Middle frontal gyrus (tissue), 1 donor: ENCODE measurements at regions not wholly inside any gene's neighbourhood (a gene's known extent, or its start where the extent isn't known, plus 50 kb on each side); places are given as distances from the start of the nearest gene placed in this dataset.

Experiments
- DNase-seq: peaks from one replicate; pipeline ENCODE4 v3.0.0-alpha.2; 2015; ENCODE audit warnings: low spot score; ENCODE audit errors: extremely low spot score

DNA sequence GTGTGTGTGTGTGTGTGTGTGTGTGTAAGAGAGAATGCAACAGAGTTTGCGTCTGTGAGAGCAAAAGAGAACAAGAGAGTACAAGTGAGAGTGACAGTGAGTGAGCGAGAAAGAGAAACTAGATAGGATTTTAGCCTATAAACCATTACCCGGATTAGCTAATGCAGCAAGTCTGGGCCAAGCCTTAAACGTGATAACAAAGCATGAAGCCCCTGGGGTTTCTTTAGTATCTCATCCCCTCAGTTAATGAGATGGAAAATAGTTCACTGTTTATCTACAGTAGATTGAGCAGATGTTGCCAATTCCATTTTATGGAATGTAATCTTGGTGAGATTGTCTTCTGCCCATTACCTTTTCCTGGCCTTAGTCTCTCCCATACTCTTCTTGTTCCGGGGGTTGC lies 114.5 kb downstream of the MAT2B start:
- no peak for DNase-seq

DNA sequence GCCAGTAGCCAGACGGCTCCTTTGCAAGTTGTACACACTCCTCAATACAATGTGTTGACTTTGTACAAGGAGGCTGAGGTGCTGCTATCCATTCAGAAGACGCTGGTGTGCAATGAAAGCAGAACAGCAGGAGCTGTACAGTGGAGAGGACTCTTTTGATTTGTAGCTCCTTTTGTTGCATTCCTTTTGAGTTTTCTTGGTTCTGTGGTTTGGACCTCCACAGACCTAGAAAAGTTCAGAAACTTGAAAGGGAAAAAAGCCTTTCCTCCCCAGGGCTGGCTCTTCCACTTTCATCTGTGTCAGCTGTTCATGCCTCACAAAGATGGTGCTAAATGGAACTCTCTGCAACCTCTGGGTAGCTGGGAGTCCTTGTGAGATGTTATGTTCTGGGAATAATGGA lies 117.4 kb downstream of the MAT2B start:
- DNase-seq: no peak

- DNase-seq: no peak
Observed at GRCh38 chr5:163623524-163623923, 118.1 kb downstream of the MAT2B start.

GRCh38 chr5:163623986-163624385 lies 118.6 kb downstream of the MAT2B start:
- no peak for DNase-seq

- DNase-seq: no peak
Observed at GRCh38 chr5:163624431-163624830, 119.0 kb downstream of the MAT2B start.

DNA sequence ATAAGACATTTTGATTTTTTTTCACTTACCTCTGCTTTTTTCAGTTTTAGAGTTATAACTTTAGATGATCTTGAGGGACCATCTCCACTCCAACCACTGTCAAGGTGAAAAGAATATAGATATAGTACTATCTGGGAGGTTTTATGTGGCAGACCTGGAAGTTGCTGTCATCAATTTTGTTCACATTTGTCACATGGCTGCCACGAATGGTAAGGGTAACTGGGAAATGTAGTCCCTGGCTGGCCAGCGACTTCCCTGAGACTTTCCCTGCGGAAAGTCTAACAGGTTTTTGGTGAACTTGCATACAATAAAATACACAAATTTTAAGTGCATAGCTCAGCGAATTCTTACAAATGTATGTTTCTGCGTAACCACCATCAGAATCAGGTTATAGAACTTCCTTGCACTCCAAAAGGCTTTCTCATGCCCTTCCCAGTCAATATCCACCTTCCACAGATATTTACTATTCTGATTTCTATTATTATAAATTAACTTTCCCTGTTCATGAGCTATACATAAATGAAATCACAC lies 121.5 kb downstream of the MAT2B start:
- no peak for DNase-seq

GRCh38 chr5:163631856-163632255 lies 126.4 kb downstream of the MAT2B start:
- no peak for DNase-seq

DNA sequence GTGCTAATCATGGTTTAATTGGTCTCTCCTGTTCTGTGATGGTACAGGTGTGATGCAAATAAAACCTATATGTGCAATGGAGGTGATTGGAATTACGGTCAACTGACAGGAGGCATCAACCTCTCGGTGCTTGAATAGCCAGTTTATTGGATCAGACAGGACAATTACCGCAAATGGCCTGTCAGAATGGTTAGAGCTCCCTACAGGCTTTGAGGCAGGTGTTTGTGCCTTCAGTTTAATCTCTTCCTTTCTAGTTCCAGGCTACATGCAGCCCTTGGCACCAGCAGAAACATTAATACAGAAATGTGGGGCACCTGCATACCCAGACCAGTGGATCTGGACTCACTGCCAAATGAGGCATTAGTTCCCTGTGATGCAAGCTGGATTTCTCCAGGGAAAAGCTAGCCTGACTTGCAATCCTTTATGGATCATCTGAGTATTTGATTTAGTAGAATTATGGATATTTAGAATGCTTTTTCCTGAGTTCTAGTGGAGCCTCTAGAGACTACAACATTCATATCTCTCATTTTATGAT lies 128.6 kb downstream of the MAT2B start:
- DNase-seq: no peak

DNA sequence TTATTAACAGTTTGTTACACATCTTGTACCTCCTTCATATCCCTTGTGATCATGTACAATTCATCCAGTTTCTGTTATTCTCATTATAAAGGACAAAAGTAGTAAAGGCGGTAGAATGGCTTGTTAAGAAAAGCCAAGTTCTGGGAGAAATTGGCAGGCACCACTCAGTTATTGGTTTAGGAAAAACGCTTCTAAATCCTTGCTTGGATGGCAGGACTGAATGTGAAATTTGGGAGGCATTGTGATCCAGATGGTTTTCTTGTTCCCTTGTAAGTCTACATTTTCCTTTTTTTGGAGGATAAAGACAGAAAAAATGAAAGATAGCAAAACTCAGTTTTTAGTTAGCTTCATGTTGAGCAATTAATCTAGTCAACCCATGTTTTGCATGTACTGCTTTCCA lies 130.2 kb downstream of the MAT2B start:
- no peak for DNase-seq

GRCh38 chr5:163642904-163643303 lies 137.5 kb downstream of the MAT2B start:
- no peak for DNase-seq

DNA sequence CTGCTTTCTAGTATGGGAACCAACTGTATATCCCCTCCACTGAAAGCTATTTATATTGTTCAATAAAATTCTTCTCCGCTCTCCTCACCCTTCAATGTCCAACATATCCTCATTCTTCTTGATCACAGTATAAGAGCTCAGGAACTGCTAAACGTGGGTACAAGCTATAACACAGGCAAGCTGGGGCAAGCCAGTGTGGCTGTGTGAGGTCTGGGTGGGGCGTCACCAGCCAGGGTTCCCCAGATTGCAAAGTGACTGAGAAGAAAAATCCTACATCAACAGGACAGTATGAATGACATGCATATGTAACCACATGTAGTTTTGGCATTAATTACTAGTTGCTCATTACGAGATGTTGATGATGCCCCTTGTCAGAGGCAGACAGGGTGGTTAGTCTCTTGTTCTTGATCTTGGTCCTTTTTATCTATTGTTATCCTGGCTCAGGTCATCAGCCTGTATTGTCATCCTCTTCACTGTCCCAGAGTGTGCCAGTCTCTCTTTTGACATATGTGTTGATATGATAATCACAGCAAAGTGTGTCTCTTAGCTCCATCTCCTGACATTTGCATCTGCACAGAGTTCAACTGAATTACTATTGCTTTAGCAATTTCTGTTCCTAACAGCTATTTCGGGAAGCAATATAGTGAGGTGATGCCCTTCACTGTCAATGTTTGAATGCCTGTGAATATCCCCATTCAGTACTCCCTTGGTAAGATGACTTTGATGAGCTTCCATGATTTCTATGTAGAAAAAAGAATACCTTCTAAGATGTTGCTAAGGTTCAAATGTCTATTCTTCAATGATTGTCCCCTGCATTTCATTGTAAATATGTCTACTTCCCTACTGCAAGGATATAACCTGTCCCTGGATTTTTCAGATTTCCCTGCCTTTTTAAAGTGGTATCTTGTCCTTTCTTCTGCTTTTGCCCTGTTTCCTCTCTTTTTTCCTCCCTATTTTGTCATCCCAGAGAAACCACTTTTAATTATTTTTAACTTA lies 140.3 kb downstream of the MAT2B start:
- no peak for DNase-seq

- DNase-seq: no peak
Observed at GRCh38 chr5:163649514-163649913, 144.1 kb downstream of the MAT2B start.

GRCh38 chr5:163653526-163653925 lies 148.1 kb downstream of the MAT2B start:
- DNase-seq: no peak

DNA sequence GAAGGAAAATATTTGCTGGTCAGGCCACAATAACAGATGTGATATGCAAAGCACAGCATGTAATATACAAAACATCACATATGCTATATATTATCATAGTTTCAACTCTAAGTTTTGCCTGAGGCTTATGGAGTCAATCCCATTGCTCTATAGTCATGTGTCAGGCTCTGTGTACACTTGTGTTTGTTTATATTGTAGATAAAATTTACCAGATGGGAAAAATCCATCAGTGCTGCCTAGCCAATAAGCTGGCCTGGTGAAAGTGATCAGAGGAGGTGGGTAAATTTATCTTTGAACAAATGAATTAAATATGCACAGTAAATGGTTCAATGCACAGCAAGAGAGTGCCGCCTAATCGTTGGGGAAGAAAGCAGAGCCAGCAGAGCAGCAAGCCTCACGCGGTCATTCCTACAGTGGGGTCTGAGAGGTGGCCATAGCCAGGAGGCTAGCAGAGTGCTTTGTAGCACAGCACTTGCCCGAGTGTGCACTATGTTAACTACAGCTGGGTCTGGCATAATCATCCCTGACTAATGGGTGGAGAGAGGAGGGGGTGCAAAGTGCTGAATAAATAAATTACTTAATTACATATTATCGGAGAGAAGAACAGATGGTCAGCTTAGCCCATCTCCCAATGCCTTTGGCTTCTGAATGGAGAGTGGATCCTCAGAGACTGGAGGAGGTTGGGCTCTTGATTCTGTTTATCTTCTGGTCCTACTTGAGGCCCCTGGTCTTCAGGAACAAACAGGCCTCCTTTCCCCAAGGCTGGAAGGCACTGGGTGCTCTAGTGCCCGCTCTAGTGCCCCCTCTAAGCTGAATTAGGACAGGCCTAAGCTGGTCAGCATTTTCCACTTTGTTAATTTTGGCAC lies 153.5 kb downstream of the MAT2B start:
- no peak for DNase-seq

DNA sequence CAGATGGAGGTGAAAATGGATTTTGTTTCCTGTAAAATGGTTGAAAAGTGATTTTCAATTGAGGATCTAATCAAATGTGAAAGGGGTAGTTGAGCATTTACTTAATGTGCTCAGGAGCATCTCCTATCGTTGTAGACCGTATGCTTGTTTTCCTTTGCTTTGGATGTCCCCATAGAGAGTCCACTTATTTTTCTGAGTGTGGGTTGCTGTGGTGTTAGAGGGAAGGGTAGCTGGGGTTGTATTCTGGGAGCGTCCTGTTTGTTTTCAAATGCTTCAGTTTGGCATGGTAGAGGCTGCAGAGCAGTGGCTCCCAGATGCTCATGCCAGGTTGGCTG lies 154.1 kb downstream of the MAT2B start:
- DNase-seq: no peak

DNA sequence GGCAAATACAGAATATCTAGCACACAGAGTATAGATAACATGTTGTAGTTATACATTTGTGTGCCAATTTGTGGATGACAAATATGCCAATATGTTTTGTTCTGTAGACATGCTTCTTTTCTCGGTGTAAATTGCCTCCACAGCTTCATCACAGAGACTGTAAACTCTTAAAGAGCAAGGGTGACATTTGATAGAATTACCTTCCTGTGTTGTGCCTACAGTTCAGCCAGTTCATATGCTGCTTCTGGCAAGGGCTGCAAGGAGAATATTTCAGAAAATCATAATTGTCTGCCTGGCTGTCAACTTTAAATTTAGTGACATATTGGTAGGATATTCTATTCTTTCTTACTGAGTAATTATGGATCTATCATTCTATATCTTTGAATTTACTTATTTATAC lies 155.1 kb downstream of the MAT2B start:
- no peak for DNase-seq

DNA sequence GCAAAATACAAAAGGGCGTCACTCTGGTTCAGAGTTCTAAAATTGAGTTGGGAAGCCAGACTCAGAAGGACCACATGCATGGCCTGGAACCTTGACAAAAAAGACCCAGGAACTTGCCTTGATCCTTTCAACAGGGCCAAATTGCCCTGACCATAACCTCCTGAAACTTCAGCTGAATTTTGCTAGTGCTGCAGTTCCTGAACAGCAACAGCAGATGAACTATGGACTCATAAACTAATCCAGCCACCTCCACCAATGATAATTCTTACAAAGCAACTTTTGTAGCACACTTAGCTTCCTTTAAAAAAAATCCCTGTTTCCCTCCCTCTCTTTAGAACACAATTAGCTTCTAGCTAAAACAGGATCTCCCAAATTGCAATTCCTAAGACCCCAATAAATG lies 155.9 kb downstream of the MAT2B start:
- no peak for DNase-seq

DNA sequence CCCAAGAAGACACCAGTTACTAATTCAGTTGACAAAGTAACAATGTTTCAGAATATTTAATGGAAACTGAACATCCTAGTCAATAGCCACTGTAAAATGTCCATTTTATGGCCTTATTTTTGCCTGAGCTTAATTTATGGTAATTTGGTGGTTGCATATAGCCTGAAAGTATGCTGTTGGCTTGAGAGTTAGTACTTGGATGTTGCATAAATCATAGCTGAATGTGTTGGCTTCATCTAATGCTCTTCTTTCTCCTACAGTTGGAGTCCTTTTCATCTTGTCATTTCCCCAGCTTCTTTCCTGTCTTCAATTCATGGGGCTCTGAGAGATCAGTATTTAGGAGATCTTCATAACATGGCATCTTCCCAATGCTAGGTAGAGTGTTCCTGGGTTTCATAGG lies 164.6 kb downstream of the MAT2B start:
- no peak for DNase-seq

- no peak for DNase-seq
Observed at GRCh38 chr5:163677092-163677491, 171.7 kb downstream of the MAT2B start.

GRCh38 chr5:163682234-163682633 lies 176.8 kb downstream of the MAT2B start:
- no peak for DNase-seq

GRCh38 chr5:163687414-163687813 lies 182.0 kb downstream of the MAT2B start:
- DNase-seq: no peak

- DNase-seq: no peak
Observed at GRCh38 chr5:163692091-163692490, 186.7 kb downstream of the MAT2B start.
